ENCODE measurements at regions not wholly inside any gene's neighbourhood (a gene's known extent, or its start where the extent isn't known, plus 50 kb on each side); places are given as distances from the start of the nearest gene placed in this dataset.

DNA sequence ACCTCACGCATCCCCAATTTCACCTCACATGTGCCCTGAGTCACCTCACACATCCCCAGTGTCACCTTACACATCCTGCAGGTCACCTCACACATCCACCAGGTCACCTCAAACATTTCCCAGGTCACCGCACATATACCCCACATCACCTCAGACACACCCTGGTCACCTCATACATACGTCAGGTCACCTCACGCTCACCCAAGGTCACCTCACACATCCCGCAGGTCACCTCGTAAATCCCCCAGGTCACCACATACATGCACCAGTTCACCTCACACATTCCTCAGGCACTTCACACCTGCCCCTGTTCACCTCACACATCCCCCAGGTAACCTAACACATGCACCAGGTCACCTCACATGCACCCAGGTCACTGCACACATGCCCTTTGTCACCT, 864.0 kb downstream of the TMEM121 start:
- Histone ChIP-seq H3K27me3 (ENCODE audit: control insufficient read depth, insufficient read depth, low read length) (no peaks in the 10 kb centered on the region), H3K4me1 (ENCODE audit: control insufficient read depth, insufficient read depth, low read length) (no peaks in the 10 kb centered on the region), H3K4me3 (ENCODE audit: low read length) (no peak overlapping the region), H3K9me3 (ENCODE audit: control insufficient read depth, insufficient read depth, low read length) (no peaks in the 10 kb centered on the region), H3K27ac (ENCODE audit: low read length) (no peak overlapping the region), H3K36me3 (ENCODE audit: control insufficient read depth, insufficient read depth, low read length) (no peaks in the 10 kb centered on the region)
- 90% methylated on average over 6 of the region's 6 CpGs for WGBS (ENCODE audit: insufficient coverage)
- intact Hi-C loops (cut with micrococcal nuclease): no loop called here
- no peak for DNase-seq
- Mint-ChIP-seq H3K27ac (no peak overlapping the region), H3K36me3 (no peaks in the 10 kb centered on the region), H3K9me3 (no peaks in the 10 kb centered on the region), H3K27me3 (ENCODE audit: low read depth in 2 of 2) (peaks cover 27 to 35% of the 10 kb centered on the region in 2 donors), H3K4me3 (no peak overlapping the region), H3K4me1 (peaks cover 0 to 4% of the 10 kb centered on the region in 2 donors)
- TF ChIP-seq CTCF (IDR thresholded peaks at IDR 0.05): no peak
- no peak for ATAC-seq

DNA sequence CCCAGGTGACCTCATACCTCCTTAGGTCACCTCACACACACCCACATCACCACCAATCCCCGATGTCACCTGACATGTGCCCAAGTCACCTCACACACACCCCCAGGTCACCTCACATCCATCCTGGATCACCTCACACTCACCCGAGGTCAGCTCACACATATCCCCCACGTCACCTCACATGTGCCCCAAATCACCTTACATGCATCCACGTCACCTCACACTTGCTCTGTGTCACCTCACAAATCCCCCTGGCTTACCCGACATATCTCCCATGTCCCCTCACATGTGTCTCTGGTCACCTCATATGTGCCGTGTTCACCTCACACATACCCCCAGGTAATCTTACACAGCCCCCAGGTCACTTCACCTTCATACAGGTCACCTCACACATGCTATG, 864.6 kb downstream of the TMEM121 start:
- no peaks in the 10 kb centered on the region for H3K36me3 ChIP-seq (ENCODE audit: control insufficient read depth, insufficient read depth, low read length)
- Mint-ChIP-seq H3K9me3 (no peaks in the 10 kb centered on the region), H3K4me1 (peaks cover 0 to 4% of the 10 kb centered on the region in 2 donors), H3K27me3 (ENCODE audit: low read depth in 2 of 2) (peaks cover 23 to 30% of the 10 kb centered on the region in 2 donors), H3K27ac (no peak overlapping the region), H3K36me3 (no peaks in the 10 kb centered on the region), H3K4me3 (no peak overlapping the region)
- no peak for ATAC-seq
- no peaks in the 10 kb centered on the region for H3K27me3 ChIP-seq (ENCODE audit: control insufficient read depth, insufficient read depth, low read length)
- intact Hi-C loops (cut with micrococcal nuclease): no loop called here
- H3K4me1 ChIP-seq (ENCODE audit: control insufficient read depth, insufficient read depth, low read length): no peaks in the 10 kb centered on the region
- no peak overlapping the region for H3K27ac ChIP-seq (ENCODE audit: low read length)
- no peak for TF ChIP-seq CTCF (IDR thresholded peaks at IDR 0.05)
- DNase-seq: no peak
- WGBS (ENCODE audit: insufficient coverage): 88% methylated on average over 6 of the region's 6 CpGs
- no peak overlapping the region for H3K4me3 ChIP-seq (ENCODE audit: low read length)
- no peaks in the 10 kb centered on the region for H3K9me3 ChIP-seq (ENCODE audit: control insufficient read depth, insufficient read depth, low read length)

DNA sequence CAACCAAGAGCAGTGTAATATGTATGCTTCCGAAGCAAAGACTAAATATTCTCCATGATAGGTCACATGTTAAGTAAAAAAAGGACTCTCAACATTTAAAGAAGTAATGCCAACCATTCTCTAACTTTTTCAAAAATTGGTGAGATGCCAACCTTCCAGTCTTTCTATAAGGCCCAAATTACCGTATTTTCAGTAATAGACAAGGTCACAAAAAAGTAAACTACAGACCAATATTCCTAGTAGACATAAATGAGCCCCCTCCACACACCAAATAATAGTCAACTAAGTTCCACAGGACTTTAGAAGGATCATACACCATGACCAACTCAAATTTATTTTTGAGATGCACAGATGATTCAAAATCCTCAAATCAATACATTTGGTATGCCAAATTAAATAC, 867.4 kb downstream of the TMEM121 start:
- H3K9me3 Mint-ChIP-seq: no peaks in the 10 kb centered on the region
- ATAC-seq: no peak

More for the DNA sequence above, 867.4 kb downstream of the TMEM121 start:
- no peaks in the 10 kb centered on the region for H3K36me3 ChIP-seq (ENCODE audit: control insufficient read depth, insufficient read depth, low read length)
- Mint-ChIP-seq H3K36me3 (no peaks in the 10 kb centered on the region), H3K4me1 (peaks cover 0 to 4% of the 10 kb centered on the region in 2 donors), H3K27ac (no peak overlapping the region), H3K27me3 (ENCODE audit: low read depth in 2 of 2) (peaks cover 19 to 38% of the 10 kb centered on the region in 2 donors), H3K4me3 (no peak overlapping the region)
- no peaks in the 10 kb centered on the region for H3K4me1 ChIP-seq (ENCODE audit: control insufficient read depth, insufficient read depth, low read length)
- 96% methylated on average over 2 of the region's 2 CpGs for WGBS (ENCODE audit: insufficient coverage)
- no peak for DNase-seq
- intact Hi-C loops (cut with micrococcal nuclease): no loop called here
- H3K27me3 ChIP-seq (ENCODE audit: control insufficient read depth, insufficient read depth, low read length): no peaks in the 10 kb centered on the region
- H3K27ac ChIP-seq (ENCODE audit: low read length): no peak overlapping the region
- no peak for TF ChIP-seq CTCF (IDR thresholded peaks at IDR 0.05)
- H3K4me3 ChIP-seq (ENCODE audit: low read length): no peak overlapping the region
- no peaks in the 10 kb centered on the region for H3K9me3 ChIP-seq (ENCODE audit: control insufficient read depth, insufficient read depth, low read length)

All from natural killer cell (primary cell).